ENCODE measurements at regions not wholly inside any gene's neighbourhood (a gene's known extent, or its start where the extent isn't known, plus 50 kb on each side); places are given as distances from the start of the nearest gene placed in this dataset.
"Not testable (repeated sequence)": the region's sequence is repeated elsewhere in the genome, so short reads cannot be mapped to it uniquely, and the experiment has no call there.

DNA sequence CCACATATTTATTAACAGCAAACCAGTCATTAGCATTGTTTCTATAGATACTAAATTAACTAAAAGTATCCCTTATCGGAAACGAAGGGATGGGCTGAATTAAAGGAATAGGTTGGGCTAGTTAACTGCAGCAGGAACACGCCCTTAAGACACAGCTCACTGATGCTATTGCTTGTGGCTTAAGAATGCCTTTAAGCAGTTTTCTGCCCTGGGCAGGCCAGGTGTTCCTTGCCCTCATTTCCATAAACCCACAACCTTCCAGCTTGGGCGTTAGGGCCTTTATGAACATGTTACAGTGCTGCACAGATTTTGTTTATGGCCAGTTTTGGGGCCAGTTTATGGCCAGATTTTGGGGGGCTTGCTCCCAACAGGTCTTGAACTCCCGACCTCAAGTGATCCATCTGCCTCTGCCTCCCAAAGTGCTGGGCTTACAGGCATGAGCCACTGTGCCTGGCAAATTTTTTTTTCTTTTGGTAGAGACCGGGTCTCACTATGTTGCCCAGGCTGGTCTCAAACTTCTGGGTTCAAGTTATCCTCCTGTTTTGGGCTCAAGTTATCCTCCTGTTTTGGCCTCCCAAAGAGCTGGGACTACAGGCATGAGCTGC is 90.1 kb upstream of the GRIN2A start:
- not testable (repeated sequence) for DNase-seq (ENCODE audit: low read depth in 2 of 2)

DNA sequence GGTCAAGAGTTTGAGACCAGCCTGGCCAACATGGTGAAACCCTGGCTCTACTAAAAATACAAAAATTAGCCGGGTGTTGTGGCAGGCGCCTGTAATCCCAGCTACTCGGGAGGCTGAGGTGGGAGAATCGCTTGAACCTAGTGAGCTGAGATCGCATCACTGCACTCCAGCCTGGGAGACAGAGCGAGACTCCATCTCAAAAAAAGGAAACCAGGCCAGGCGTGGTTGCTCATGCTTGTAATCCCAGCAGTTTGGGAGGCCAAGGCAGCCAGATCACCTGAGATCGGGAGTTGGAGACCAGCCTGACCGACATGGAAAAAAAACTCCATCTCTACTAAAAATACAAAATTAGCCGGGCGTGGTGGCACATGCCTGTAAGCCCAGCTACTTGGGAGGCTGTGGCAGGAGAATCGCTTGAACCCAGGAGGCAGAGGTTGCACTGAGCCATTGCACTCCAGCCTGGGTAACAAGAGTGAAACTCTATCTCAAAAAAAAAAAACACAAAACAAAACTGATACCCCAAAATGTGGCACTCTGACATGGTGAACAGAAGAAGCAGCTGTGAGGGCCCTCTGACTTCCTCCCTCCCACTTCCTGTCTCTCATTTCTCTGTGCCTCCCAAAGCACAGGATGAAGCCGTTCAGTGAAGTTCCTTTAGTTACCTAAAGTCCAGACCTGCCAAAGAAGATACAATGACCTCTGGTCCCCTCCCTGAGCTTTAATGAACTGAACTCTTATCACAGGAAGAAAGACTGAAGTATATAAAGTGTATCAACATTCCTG is 93.2 kb upstream of the GRIN2A start:
- DNase-seq (ENCODE audit: low read depth in 2 of 2), result not testable (repeated sequence)

DNA sequence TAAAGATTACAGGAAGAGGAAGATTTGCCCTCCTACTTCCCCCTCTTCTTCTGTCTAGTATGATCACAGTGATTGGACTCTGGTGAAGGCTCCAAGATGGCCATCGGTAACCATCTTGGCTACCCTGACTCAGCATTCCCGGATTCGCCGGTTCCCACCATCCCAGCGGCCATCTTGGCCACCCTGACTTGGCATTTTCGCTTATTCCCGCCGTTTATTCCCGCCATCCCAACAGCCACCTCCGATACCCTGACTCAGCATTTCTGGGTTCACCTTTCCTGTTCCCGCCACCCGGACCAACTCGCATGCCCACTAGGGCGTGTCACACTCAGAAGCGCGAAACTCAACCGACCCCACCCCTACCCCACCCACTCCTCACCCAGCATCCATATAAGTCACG is 95.4 kb upstream of the GRIN2A start:
- no peak for DNase-seq (ENCODE audit: low read depth in 2 of 2)

DNA sequence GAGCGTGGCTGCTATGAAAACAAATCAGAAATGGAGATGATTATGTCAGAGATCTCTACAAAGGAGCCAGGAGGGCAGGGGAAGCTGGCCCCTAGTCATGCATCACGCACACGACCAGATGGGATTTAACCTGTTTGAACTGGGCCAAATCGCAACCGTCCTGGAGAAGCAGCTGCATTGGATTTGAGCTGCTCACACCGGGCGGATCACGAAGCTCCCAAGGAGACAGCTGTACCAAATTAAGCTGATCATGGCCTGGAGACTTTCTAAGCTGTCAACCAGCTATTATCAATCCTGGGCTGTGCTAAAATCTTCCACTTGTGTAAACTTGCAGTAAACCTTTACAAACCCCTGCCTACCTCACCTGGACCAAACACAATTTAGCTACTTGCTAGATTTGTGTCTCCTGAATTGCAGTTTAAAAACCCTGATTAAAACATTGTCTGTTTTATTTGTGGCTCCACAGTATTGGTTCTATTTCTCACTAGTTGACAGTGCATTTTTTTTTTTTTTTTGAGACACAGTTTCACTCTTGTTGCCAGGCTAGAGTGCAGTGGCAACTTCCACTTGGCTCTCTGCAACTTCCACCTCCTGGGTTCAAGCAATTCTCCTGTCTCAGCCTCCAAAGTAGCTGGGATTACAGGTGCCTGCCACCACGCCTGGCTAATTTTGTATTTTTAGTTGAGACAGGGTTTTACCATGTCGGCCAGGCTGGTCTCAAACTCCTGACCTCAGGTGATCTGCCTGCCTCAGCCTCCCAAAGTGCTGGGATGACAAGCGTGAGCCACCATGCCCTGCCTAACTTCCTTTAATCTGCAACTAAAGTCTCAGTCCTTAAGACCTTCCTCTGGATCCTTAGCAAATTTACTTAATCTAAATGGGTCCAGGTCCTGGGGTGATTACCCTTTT is 98.3 kb upstream of the GRIN2A start:
- no peak for DNase-seq (ENCODE audit: low read depth in 2 of 2)

DNA sequence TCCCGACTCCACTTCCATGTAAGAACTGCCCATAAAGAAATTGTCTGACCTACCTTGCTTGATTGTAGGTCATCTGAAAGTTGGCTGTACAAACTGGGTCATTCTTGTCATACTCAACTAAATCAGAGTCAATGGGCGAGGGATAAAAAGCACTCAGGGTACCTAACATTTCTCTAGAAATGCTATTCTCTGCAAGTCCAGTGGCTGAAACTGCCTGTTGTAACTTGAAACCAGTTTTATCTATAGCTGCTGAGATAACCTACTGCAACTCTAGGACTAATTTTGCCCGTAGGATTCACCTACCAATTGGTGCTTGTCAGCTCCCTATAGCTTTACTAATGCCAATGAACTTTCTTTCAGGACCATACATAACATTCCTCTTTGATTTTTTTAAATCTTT is 100.1 kb upstream of the GRIN2A start:
- DNase-seq (ENCODE audit: low read depth in 2 of 2), result no peak

DNA sequence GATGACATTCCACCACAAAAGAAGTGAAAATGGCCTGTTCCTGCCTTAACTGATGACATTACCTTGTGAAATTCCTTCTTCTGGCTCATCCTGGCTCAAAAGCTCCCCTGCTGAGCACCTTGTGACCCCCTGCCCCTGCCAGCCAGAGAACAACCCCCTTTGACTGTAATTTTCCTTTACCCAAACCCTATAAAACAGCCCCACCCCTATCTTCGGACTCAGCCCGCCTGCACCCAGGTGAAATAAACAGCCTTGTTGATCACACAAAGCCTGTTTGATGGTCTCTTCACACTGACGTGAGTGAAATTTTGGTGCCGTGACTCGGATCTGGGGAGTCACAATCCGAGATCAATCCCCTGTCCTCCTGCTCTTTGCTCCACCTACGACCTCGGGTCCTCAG is 101.0 kb upstream of the GRIN2A start:
- DNase-seq (ENCODE audit: low read depth in 2 of 2), result not testable (repeated sequence)

DNA sequence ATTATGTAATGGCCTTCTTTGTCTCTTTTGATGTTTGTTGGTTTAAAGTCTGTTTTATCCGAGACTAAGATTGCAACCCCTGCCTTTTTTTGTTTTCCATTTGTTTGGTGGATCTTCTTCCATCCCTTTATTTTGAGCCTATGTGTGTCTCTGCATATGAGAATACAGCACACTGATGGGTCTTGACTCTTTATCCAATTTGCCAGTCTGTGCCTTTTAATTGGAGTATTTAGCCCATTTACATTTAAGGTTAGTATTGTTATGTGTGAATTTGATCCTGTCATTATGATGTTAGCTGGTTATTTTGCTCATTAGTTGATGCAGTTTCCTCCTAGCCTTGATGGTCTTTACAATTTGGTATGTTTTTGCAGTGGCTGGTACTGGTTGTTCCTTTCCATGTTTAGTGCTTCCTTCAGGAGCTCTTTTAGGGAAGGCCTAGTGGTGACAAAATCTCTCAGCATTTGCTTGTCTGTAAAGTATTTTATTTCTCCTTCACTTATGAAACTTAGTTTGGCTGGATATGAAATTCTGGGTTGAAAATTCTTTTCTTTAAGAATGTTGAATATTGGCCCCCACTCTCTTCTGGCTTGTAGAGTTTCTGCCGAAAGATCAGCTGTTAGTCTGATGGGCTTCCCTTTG is 95.3 kb upstream of the ATF7IP2 start:
- not testable (repeated sequence) for DNase-seq (ENCODE audit: low read depth in 2 of 2)

DNA sequence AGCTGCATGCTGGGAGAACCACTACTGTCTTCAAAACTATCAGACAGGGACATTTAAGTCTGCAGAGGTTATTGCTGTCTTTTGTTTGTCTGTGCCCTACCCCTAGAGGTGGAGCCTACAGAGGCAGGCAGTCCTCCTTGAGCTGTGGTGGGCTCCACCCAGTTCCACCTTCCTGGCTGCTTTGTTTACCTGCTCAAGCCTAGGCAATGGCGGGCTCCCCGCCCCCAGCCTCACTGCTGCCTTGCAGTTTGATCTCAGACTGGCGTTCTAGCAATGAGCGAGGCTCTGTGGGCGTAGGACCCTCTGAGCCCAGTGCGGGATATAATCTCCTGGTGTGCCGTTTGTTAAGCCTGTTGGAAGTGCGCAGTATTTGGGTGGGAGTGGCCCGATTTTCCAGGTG is 93.7 kb upstream of the ATF7IP2 start:
- not testable (repeated sequence) for DNase-seq (ENCODE audit: low read depth in 2 of 2)

DNA sequence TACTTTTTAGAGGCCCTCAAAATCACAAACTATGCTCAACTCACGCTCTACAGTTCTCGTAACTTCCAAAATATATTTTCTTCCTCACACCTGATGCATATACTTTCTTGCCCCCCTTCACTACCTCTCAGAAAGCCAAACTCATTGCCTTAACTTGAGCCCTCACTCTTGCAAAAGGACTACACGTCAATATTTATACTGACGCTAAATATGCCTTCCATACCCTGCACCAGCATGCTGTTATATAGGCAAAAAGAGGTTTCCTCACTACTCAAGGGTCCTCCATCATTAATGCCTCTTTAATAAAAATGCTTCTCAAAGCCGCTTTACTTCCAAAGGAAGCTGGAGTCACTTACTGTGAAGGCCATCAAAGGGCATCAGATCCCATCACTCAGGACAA is 92.9 kb upstream of the ATF7IP2 start:
- not testable (repeated sequence) for DNase-seq (ENCODE audit: low read depth in 2 of 2)

DNA sequence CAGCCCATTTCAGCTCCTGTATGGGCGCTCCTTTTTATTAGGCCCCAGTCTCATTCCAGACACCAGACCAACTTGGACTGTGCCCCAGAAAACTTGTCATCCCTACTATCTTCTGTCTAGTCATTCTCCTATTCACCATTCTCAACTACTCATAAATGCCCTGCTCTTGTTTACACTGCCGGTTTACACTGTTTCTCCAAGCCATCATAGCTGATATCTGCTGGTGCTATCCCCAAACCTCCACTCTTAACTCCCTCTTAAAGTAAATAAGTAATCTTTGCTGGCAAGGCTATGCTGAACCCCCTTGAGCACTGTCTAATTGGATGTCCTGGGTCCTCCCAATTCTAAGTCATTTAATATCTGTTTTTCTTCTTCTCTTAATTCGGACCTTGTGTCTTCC is 91.7 kb upstream of the ATF7IP2 start:
- not testable (repeated sequence) for DNase-seq (ENCODE audit: low read depth in 2 of 2)

DNA sequence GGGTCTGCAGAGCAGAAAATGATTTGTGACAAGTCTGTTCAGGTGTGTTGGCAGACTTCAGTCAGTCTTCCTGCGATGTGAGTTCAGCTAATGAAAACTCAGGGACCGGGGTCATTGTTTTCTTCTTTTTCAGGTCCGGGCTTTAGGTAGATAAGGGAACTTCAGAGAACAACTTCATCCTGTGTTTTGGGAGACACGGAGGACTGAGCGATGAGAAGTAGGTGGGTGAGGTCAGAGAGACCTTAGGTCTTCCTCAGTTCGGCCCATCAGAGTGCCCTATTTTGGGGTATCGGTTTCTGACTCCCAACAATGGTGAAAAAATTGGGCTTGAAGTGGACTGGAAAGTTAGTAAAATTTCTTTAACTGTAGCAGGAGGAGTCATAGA is 88.9 kb upstream of the ATF7IP2 start:
- no peak for DNase-seq (ENCODE audit: low read depth in 2 of 2)

DNA sequence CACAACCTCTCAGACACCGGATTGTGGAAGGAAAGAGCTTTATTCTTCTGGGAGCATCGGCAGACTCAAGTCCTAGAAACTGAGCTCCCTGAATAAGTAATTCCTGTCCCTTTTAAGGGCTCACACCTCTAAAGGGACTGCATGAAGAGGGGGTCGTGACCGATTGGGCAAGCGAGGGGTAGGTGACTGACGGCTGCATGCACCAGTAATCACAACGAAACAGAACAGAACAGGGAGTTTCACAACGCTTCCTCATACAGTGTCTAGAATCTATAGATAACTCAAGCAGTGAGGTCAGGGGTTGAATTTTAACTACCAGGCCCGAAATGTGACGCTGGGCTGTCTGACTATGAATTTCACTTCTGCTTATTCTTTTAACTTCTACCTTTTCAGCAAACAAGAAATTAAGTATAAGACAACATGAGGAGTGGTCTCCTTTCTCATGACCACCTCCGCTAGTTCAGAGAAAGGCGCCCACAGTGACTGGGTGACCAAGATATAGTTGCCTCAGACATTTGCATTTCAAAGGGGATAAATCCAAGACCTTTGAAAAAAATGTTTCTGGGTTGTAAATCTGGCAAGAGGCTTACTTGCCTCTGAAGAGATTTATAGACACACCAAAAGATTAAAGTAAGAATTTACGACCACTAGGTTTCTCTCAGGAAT is 88.4 kb upstream of the ATF7IP2 start:
- no peak for DNase-seq (ENCODE audit: low read depth in 2 of 2)

DNA sequence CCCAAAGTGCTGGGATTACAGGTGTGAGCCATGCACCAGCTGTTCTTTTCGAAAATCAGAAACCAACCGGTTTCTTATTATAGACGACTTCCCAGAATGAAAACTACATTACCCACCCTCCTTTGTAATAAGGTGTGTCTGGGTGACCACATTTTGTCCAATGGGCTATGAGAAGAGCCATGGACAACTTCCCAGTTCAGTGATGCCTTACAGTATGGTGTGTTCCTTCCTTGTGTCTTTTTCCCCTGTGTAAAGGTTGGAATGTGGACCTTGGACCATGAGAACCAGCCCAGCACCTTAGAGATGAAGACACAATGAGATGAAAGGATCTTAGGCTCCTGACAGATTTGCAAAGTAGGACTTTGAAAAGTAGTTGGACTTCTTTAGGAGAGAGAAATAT is 85.0 kb upstream of the ATF7IP2 start:
- DNase-seq (ENCODE audit: low read depth in 2 of 2), result no peak

DNA sequence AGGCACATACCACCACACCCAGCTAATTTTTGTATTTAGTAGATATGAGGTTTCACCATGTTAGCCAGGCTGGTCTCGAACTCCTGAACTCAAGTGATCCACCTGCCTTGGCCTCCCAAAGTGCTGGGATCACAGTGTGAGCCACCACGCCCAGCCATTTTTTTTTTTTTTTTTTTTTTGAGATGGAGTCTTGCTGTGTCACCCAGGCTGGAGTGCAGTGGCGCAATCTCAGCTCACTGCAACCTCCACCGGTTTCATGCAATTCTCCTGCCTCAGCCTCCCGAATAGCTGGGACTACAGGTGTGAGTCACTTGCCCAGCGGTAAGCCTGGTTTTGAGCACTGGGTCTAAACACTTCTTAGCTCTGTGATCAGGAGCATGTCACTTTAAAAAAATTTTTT is 84.3 kb upstream of the ATF7IP2 start:
- not testable (repeated sequence) for DNase-seq (ENCODE audit: low read depth in 2 of 2)

DNA sequence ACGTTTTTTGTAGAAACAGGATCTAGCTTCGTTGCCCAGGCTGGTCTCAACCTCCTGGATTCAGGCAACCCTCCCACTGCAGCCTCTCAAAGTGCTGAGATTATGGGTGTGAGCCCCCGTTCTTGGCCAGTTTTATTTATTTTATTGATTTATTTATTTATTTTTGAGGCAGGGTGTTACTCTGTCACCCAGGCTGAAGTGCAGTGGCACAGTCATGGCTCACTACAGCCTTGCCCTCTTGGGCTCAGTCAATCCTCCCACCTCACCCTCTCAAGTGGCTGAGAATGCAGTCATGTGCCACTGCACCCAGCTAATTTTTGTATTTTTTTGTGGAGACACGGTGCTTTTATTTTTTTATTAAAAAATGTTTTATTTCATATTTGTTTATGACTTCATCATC is 79.9 kb upstream of the ATF7IP2 start:
- no peak for DNase-seq (ENCODE audit: low read depth in 2 of 2)

DNA sequence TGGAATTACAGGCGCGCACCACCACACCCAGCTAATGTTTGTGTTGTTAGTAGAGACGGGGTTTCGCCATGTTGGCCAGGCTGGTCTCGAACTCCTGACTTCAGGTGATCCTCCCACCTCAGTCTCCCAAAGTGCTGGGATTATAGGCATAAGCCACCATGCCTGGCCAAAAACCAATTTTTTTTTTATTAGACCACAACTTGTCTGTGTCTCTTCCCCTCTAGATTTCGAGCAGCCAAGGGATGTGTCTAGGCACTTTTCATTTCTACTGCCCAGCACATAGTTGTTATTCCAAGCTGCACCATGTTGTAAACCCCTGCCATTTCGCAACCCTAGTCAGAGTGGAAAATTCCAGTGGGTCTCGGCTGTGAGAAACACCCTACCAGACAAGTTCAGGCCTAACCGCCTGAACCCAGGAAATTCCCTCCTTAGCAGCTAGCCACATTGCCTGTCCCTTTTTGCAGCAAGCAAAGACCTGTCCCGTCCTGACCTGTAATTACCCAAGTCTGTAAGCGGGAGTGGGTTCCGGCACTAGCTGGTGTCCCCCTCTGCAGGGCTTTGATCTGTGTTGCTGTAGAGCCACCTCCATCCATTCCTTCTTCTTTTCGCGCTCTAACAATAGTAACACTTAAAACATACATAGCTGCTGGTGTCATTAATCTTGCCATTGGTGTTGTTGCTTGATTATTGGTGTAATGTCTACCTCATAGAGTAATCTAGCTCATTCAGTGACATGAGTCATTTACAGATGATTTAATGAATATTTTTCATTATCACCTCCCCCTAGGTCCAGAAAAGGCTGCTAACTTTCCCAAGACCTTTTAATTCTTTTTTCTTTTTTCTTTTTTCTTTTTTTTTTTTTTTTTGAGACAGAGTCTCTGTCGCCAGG is 77.3 kb upstream of the ATF7IP2 start:
- no peak for DNase-seq (ENCODE audit: low read depth in 2 of 2)

DNA sequence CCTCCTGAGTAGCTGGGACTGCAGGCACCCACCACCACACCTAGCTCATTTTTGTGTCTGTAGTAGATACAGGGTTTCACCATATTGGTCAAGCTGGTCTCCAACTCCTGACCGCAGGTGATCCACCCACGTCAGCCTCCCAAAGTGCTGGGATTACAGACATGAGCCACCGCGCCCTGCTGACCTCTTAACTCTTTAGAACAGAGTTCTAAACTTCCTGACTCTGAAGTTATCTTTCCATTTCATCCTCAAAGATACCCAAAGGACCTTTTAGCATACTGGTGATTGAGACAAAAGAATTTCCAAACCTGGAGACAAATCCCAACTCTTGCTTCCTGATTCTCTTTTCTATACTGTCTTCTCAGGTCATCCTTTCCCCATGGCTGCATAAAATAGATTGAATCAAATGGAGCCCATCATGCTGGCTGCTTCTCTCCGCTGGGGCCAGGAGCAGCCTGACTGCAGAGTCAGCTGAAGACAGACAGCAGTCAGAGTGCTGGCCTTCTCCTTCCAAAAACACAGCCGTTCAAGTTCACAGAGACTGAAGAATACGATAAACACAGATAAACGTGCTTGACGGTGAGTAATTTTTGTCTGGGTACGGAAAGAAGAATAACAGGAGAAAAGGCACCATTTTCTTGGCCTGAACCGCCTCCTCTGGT is 76.5 kb upstream of the ATF7IP2 start:
- no peak for DNase-seq (ENCODE audit: low read depth in 2 of 2)

DNA sequence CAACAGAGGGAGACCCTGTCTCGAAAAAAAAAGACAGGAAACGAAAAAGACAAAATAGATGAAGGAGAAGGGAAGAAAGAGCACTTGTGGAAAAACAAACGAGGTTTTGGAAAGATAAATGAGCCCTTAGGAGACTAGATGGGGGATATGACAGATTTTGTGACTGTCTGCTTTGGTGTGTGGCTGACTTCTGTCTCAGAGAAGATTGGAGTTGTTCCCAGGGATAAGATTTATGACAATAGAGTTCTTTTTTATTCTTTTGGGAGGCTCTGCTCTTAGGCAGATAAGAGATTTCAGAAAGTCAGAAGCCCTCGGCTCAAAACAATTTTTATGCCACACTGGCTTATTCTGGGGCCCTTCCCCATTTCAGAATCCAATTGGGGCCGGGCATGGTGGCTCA is 73.9 kb upstream of the ATF7IP2 start:
- no peak for DNase-seq (ENCODE audit: low read depth in 2 of 2)

DNA sequence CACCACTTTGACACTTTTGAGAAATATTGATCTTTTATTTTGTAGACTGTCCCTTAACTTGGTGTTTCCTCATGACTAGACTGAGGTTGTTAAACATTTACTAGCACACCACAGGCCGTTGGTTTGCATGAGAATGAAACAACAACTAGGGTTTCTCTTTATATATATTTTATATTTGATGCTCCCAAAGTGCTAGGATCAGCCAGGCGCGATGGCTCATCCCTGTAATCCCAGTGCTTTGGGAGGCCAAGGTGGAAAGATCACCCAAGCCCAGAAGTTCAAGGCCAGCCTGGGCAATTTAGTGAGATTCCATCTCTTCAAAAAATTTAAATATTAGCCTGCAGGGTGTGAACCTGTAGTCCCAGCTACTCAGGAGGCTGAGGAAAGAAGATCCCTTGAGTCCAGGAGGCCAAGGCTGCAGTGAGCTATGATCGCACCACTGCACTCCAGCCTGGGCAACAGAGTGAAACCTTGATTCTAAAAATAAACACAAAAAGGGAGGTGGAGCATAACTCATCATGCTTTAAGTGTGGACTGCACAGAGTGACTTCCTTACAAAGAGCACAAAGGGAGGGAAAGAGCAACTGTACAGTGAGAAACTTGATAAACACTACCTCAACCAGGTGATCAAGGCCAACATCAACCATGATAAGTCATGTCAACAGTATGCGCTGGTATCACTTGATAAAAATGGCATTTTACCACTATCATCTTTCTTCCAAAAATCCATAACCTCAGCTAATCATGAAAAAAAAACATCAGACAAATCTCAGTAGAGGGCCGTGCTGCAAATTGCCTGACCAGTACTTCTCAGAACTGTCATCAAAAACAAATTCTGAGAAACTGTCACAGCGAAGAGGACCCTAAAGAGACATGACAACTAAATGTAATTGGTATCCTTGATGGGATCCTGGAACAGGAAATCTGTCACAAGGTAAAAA is 72.8 kb upstream of the ATF7IP2 start:
- DNase-seq (ENCODE audit: low read depth in 2 of 2), result no peak
